Suprapubic skin (tissue), 4 donors: ENCODE measurements at regions not wholly inside any gene's neighbourhood (a gene's known extent, or its start where the extent isn't known, plus 50 kb on each side); places are given as distances from the start of the nearest gene placed in this dataset.

ENCODE experiments used
- EP300 ChIP-seq: sonication (generic); formaldehyde crosslinking; IDR thresholded peaks from one replicate; pipeline ENCODE4 v1.6.1; 2017; ENCODE audit warnings: antibody characterized with exemption
- POLR2A ChIP-seq, 2 donors: fragments of 450-650 bp; IDR thresholded peaks; one replicate each; pipeline ENCODE4 v1.6.1; 2017; ENCODE audit warnings: antibody characterized with exemption in 2 of 2, mild to moderate bottlenecking in 2 of 2, moderate library complexity in 2 of 2
- POLR2AphosphoS5 ChIP-seq, 3 donors: sonication (generic); formaldehyde crosslinking; IDR thresholded peaks; one replicate each; pipeline ENCODE4 v1.6.1; 2017; ENCODE audit warnings: antibody characterized with exemption in 3 of 3
- TF ChIP-seq, protein P1 (sequence below), 2 donors: fragments of 200-600 bp in 1 of 2; fragments of 450-650 bp in 1 of 2; sonication (generic) in 1 of 2; IDR thresholded peaks; one replicate each; pipeline ENCODE4 v1.5.1; 2016 to 2019; ENCODE audit warnings: antibody characterized with exemption in 2 of 2, mild to moderate bottlenecking in 1 of 2, moderate library complexity in 1 of 2

DNA sequence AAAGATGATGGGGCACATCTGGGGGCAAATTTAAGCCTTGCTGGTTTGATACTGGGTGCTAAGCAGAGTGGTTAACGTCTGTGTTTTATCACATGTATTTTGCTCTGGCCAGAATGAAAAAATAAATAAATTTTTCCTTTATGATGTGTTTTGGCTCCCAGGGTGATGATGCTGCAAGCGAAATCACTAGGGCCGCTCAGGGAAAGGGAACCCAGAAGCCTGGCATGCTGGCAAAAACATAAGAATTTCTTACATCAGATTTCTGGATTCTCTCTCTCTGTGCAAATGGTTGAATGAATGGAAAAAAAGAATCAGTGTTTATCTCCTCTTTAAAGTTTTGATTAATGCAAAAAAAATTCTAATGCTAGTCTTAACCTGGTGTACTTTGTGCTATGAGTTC, 1975.2 kb upstream of the C9orf72 start:
- TF ChIP-seq POLR2A (IDR thresholded peaks at IDR 0.05) = no peak
- TF ChIP-seq, protein P1, sequence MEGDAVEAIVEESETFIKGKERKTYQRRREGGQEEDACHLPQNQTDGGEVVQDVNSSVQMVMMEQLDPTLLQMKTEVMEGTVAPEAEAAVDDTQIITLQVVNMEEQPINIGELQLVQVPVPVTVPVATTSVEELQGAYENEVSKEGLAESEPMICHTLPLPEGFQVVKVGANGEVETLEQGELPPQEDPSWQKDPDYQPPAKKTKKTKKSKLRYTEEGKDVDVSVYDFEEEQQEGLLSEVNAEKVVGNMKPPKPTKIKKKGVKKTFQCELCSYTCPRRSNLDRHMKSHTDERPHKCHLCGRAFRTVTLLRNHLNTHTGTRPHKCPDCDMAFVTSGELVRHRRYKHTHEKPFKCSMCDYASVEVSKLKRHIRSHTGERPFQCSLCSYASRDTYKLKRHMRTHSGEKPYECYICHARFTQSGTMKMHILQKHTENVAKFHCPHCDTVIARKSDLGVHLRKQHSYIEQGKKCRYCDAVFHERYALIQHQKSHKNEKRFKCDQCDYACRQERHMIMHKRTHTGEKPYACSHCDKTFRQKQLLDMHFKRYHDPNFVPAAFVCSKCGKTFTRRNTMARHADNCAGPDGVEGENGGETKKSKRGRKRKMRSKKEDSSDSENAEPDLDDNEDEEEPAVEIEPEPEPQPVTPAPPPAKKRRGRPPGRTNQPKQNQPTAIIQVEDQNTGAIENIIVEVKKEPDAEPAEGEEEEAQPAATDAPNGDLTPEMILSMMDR (IDR thresholded peaks at IDR 0.05) = no peak
- no peak for TF ChIP-seq EP300
- no peak for TF ChIP-seq POLR2AphosphoS5 (IDR thresholded peaks at IDR 0.05)
